ENCODE measurements at regions not wholly inside any gene's neighbourhood (a gene's known extent, or its start where the extent isn't known, plus 50 kb on each side); places are given as distances from the start of the nearest gene placed in this dataset.

- no peaks in the 10 kb centered on the region for H3K36me3 ChIP-seq
- H3K9me3 ChIP-seq, result no peaks in the 10 kb centered on the region
- no peak for DNase-seq
- H3K27me3 ChIP-seq, result no peaks in the 10 kb centered on the region
- H3K4me3 ChIP-seq, result no peak overlapping the region
- no peak overlapping the region for H3K9ac ChIP-seq (ENCODE audit: low read depth in 2 of 2, low read length in 2 of 2)
- intact Hi-C loops (cut with DNase I), result no loop called here
- H3K27ac ChIP-seq, result no peak overlapping the region
- no peak for TF ChIP-seq CTCF (IDR thresholded peaks at IDR 0.05)
- H3K4me1 ChIP-seq, result no peaks in the 10 kb centered on the region
These were observed 628.7 kb upstream of the LINC00305 start for GRCh38 chr18:64777556-64777955.

DNA sequence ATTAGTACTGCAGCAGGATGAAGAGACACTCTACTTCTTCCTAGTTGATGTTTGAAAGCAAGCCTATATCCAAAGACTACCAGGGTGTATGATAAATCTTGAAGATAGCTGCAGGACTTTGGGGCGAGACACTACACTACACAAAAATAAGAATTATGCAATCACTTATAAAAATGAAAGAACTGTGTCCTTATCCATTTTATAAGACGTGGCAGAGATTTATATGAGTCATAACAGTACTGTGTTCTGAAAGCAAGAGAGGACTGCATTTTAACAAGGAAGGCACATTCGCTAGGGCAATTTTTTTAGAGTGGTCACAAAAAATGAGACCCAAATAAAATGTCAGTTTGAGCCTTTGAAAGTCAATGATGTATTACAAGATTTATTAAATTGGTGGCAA, 617.0 kb upstream of the LINC00305 start:
- no peak overlapping the region for H3K9ac ChIP-seq (ENCODE audit: low read depth in 2 of 2, low read length in 2 of 2)
- no peak overlapping the region for H3K27ac ChIP-seq
- DNase-seq, result no peak
- intact Hi-C loops (cut with DNase I), result no loop called here
- no peak for TF ChIP-seq CTCF (IDR thresholded peaks at IDR 0.05)
- no peaks in the 10 kb centered on the region for H3K27me3 ChIP-seq
- no peaks in the 10 kb centered on the region for H3K36me3 ChIP-seq
- H3K9me3 ChIP-seq, result no peaks in the 10 kb centered on the region
- H3K4me3 ChIP-seq, result no peak overlapping the region
- no peaks in the 10 kb centered on the region for H3K4me1 ChIP-seq

GRCh38 chr18:64752707-64753106, 603.8 kb upstream of the LINC00305 start:
- intact Hi-C loops (cut with DNase I), result no loop called here
- TF ChIP-seq CTCF (IDR thresholded peaks at IDR 0.05), result no peak
- no peak overlapping the region for H3K4me3 ChIP-seq

DNA sequence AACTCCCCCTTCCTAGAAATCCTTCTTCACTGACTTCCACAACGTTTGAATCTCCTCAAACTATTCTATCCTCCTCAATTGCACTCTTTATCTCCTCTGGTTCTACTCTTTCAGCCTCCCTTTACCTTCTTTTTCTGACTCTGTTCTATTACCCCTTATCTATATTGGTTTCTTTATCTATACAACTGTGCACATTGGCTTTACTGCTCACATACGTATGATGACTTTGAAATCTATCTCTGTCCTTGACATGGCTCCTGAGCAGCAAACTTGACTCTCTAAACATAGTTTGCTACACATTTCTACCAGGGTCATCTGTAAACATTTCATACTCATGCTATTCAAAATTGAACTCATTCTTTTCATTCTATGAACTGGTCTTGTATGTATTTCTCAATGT, 601.0 kb upstream of the LINC00305 start:
- no peak overlapping the region for H3K9ac ChIP-seq (ENCODE audit: low read depth in 2 of 2, low read length in 2 of 2)

More at GRCh38 chr18:64752707-64753106, 603.8 kb upstream of the LINC00305 start:
- H3K9me3 ChIP-seq, result no peaks in the 10 kb centered on the region
- H3K36me3 ChIP-seq, result no peaks in the 10 kb centered on the region
- H3K9ac ChIP-seq (ENCODE audit: low read depth in 2 of 2, low read length in 2 of 2), result no peak overlapping the region
- H3K27me3 ChIP-seq, result no peaks in the 10 kb centered on the region
- H3K27ac ChIP-seq, result no peak overlapping the region
- DNase-seq, result no peak
- H3K4me1 ChIP-seq, result no peaks in the 10 kb centered on the region

GRCh38 chr18:64747803-64748202, 598.9 kb upstream of the LINC00305 start:
- DNase-seq, result no peak
- no peaks in the 10 kb centered on the region for H3K9me3 ChIP-seq
- no peak overlapping the region for H3K9ac ChIP-seq (ENCODE audit: low read depth in 2 of 2, low read length in 2 of 2)
- TF ChIP-seq CTCF (IDR thresholded peaks at IDR 0.05), result no peak
- no peak overlapping the region for H3K27ac ChIP-seq
- no peaks in the 10 kb centered on the region for H3K27me3 ChIP-seq
- no peaks in the 10 kb centered on the region for H3K4me1 ChIP-seq
- H3K4me3 ChIP-seq, result no peak overlapping the region
- no peaks in the 10 kb centered on the region for H3K36me3 ChIP-seq
- intact Hi-C loops (cut with DNase I), result no loop called here

More for the DNA sequence above, 601.0 kb upstream of the LINC00305 start:
- DNase-seq, result no peak
- Histone ChIP-seq H3K4me3 (no peak overlapping the region), H3K4me1 (no peaks in the 10 kb centered on the region), H3K36me3 (no peaks in the 10 kb centered on the region), H3K27me3 (no peaks in the 10 kb centered on the region), H3K9me3 (no peaks in the 10 kb centered on the region), H3K27ac (no peak overlapping the region)
- intact Hi-C loops (cut with DNase I), result no loop called here
- no peak for TF ChIP-seq CTCF (IDR thresholded peaks at IDR 0.05)

DNA sequence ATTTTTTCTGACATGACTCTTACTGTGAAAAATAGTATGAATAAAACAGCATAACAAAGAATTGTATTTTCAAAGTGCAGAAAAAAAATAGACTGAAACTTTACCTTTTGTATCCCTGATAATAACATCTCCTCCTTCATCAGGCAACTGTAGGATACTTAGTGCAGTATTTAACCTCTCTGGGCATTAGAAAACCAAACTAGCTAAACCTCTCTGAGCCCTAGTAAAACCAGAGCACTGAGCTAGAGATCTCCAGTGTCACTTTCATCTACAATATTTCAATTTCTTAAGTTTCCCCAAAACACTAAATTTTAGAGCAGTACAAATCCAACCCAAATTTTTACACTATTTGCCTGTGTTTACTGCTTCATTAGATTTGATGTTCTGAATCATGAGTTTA, 594.0 kb upstream of the LINC00305 start:
- Histone ChIP-seq H3K36me3 (no peaks in the 10 kb centered on the region), H3K4me1 (no peaks in the 10 kb centered on the region), H3K4me3 (no peak overlapping the region), H3K9ac (ENCODE audit: low read depth in 2 of 2, low read length in 2 of 2) (no peak overlapping the region), H3K27ac (no peak overlapping the region), H3K27me3 (no peaks in the 10 kb centered on the region), H3K9me3 (no peaks in the 10 kb centered on the region)
- DNase-seq, result no peak
- intact Hi-C loops (cut with DNase I), result no loop called here
- no peak for TF ChIP-seq CTCF (IDR thresholded peaks at IDR 0.05)

Measured in colonic mucosa (tissue), 4 donors.